Left lung (tissue), 4 donors: ENCODE measurements at regions not wholly inside any gene's neighbourhood (a gene's known extent, or its start where the extent isn't known, plus 50 kb on each side); places are given as distances from the start of the nearest gene placed in this dataset.

Experiments used
- ATAC-seq: fragments of 200-7000 bp; cut with Tn5 transposase; one replicate; pipeline ENCODE4 v1.9.1; 2020; ENCODE audit warnings: moderate library complexity
- DNase-seq, 4 donors: peaks; one replicate each; pipeline ENCODE4 v3.0.0-alpha.2; 2013 to 2020
- H3K27ac ChIP-seq, 2 donors: fragments of 200-600 bp; sonication (generic) in 1 of 2; one replicate each; pipeline versions ENCODE4 v1.5.0 to v1.8.0; 2020 to 2021
- H3K27me3 ChIP-seq, 2 donors: fragments of 200-600 bp; sonication (generic) in 1 of 2; one replicate each; pipeline versions ENCODE4 v1.5.0 to v1.8.0; 2020 to 2021
- H3K36me3 ChIP-seq, 2 donors: fragments of 200-600 bp; sonication (generic) in 1 of 2; one replicate each; pipeline versions ENCODE4 v1.5.0 to v1.8.0; 2020 to 2021
- H3K4me1 ChIP-seq, 2 donors: fragments of 200-600 bp; one replicate each; pipeline ENCODE4 v1.8.0; 2021
- H3K4me3 ChIP-seq, 2 donors: fragments of 200-600 bp; sonication (generic) in 1 of 2; one replicate each; pipeline versions ENCODE4 v1.5.0 to v1.8.0; 2020 to 2021; ENCODE audit warnings: mild to moderate bottlenecking in 1 of 2
- H3K9me3 ChIP-seq, 2 donors: fragments of 200-600 bp; sonication (generic) in 1 of 2; one replicate each; pipeline versions ENCODE4 v1.5.0 to v1.8.0; 2020 to 2021
- CTCF ChIP-seq, 2 donors: fragments of 200-600 bp; sonication (generic) in 1 of 2; IDR thresholded peaks; one replicate each; pipeline versions ENCODE4 v1.5.0 to v1.8.0; 2021; ENCODE audit warnings: antibody characterized with exemption in 2 of 2
- intact Hi-C, 2 donors: fragments of 100-400 bp; cut with DNase I; formaldehyde crosslinking; loops; one replicate each; pipeline versions ENCODE4 v1.11.2 to v1.14.2; 2022
- donor health status: DM: no; HTN: yes; CAD: no.
- donor health status: DM: no; HTN: no; CAD: no.

DNA sequence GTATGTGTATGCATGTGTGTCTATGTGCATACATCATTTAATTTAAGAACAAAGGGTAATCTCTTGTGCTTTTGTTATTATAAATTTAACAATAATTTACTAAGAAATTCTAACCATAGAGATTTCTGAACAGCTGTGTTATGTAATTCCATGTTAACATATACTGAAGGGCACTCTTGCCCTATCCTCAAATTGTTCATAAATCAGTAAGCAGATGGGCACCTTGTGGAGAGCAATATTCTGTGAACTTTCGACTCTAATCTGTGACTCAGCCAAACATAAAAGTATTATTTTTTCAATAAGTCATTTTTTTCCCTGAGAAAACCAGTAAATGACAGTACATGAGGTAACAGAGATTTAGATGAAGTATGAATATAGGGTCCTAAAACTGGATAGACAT lies 938.3 kb upstream of the CRIM1 start:
- TF ChIP-seq CTCF (IDR thresholded peaks at IDR 0.05), result no peak
- no peaks in the 10 kb centered on the region for H3K9me3 ChIP-seq
- H3K27me3 ChIP-seq, result no peaks in the 10 kb centered on the region
- no peak overlapping the region for H3K4me3 ChIP-seq
- ATAC-seq (no peak), DNase-seq (no peak)
- no peak overlapping the region for H3K27ac ChIP-seq
- H3K36me3 ChIP-seq, result no peaks in the 10 kb centered on the region
- H3K4me1 ChIP-seq, result no peaks in the 10 kb centered on the region
- intact Hi-C loops, result no loop called here

DNA sequence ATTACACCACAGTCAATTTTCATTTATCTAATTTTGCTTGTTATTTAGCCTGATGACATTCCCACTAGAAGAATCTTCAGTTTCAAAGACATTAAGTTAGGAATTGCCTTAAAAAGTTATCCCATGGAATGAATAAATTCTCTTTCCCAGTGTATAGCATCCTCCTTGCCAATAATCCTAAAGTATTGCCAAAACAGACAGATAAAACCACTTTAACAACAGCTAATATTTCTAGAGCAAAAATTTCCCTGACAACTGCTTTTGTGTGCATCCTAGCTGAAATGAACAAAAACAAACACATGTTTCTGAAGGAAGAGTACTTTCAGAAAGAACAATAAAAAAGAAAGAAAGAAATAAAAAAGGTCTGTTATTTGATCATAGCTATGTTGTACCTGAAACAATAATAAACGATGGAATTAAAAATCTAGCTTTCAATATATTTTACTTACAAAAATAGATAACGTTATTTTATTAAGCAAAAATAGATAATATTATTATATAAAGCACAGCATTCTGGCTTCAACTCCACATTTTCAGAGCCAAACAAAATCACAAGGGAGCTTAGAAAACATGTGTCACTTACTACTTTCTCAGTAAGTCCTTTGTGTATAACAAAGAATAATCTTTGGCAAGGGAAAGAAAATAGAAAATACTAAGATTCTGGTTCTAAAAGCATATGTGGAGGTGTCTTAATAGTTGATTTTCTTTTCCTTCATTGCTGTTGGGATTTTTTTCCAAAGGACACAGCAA lies 939.0 kb upstream of the CRIM1 start:
- no peak for ATAC-seq
- H3K9me3 ChIP-seq, result no peaks in the 10 kb centered on the region
- DNase-seq, result peak in 1 of 4 donors; percentile 6
- TF ChIP-seq CTCF (IDR thresholded peaks at IDR 0.05), result no peak
- intact Hi-C loops, result no loop called here
- H3K36me3 ChIP-seq, result no peaks in the 10 kb centered on the region
- H3K27ac ChIP-seq, result no peak overlapping the region
- no peaks in the 10 kb centered on the region for H3K4me1 ChIP-seq
- no peaks in the 10 kb centered on the region for H3K27me3 ChIP-seq
- H3K4me3 ChIP-seq, result no peak overlapping the region

DNA sequence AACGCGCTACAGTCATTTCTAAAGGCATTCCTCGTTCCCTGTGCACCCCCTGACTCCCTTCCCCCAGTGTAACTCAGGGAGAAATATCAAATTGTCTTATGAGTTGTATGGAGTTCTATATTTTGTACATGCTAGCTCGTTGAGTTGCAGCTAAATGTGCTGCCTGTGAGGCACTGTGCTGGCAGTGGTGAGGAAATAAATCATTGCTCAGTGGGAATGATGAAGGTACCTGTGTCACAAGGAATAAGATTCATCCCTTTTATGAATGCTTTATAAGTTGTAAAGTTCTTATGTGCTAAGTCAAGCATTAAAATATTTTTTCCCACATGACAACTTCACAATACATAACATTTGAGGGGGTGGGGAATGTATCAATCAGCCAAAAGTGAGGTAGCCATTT lies 939.6 kb upstream of the CRIM1 start:
- intact Hi-C loops, result no loop called here
- no peak for ATAC-seq
- no peak for DNase-seq
- H3K9me3 ChIP-seq, result no peaks in the 10 kb centered on the region
- no peaks in the 10 kb centered on the region for H3K4me1 ChIP-seq
- no peak overlapping the region for H3K27ac ChIP-seq
- no peaks in the 10 kb centered on the region for H3K27me3 ChIP-seq
- H3K36me3 ChIP-seq, result no peaks in the 10 kb centered on the region
- TF ChIP-seq CTCF (IDR thresholded peaks at IDR 0.05), result no peak
- H3K4me3 ChIP-seq, result no peak overlapping the region

DNA sequence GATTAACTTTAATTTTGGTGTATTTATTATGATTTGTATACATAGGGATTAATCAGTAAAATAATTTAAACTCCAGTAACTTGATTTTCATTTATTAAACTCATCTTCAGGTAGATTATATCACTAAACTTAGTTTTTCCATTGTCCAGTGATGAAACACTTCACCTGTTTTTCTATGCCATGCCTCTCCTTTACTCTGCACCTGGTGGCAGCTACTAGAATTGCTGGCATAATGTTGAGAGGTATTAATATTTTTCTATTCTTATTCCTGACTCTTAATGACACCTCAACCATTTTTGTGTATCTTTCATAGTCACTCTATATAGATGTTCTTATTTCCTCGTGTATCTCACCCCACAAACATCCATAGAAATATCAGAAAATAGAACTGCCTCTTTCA lies 940.3 kb upstream of the CRIM1 start:
- Histone ChIP-seq H3K36me3 (no peaks in the 10 kb centered on the region), H3K4me1 (no peaks in the 10 kb centered on the region), H3K27me3 (no peaks in the 10 kb centered on the region), H3K9me3 (no peaks in the 10 kb centered on the region), H3K27ac (no peak overlapping the region), H3K4me3 (no peak overlapping the region)
- DNase-seq (no peak), ATAC-seq (no peak)
- TF ChIP-seq CTCF (IDR thresholded peaks at IDR 0.05), result peak in 1 of 2 donors; percentile 9
- intact Hi-C loops, result no loop called here

- Histone ChIP-seq H3K27me3 (no peaks in the 10 kb centered on the region), H3K36me3 (no peaks in the 10 kb centered on the region), H3K9me3 (no peaks in the 10 kb centered on the region), H3K27ac (no peak overlapping the region), H3K4me1 (no peaks in the 10 kb centered on the region), H3K4me3 (no peak overlapping the region)
- intact Hi-C loops, result no loop called here
- DNase-seq, result peak in 3 of 4 donors; percentile 25 to 82 (median 69)
- TF ChIP-seq CTCF (IDR thresholded peaks at IDR 0.05), result peak; percentile 73 to 88
- ATAC-seq, result peak; percentile 65
Observed at GRCh38 chr2:35410431-35411061, 945.0 kb upstream of the CRIM1 start.
